ENCODE measurements at regions not wholly inside any gene's neighbourhood (a gene's known extent, or its start where the extent isn't known, plus 50 kb on each side); places are given as distances from the start of the nearest gene placed in this dataset.

- TF ChIP-seq, protein P1, sequence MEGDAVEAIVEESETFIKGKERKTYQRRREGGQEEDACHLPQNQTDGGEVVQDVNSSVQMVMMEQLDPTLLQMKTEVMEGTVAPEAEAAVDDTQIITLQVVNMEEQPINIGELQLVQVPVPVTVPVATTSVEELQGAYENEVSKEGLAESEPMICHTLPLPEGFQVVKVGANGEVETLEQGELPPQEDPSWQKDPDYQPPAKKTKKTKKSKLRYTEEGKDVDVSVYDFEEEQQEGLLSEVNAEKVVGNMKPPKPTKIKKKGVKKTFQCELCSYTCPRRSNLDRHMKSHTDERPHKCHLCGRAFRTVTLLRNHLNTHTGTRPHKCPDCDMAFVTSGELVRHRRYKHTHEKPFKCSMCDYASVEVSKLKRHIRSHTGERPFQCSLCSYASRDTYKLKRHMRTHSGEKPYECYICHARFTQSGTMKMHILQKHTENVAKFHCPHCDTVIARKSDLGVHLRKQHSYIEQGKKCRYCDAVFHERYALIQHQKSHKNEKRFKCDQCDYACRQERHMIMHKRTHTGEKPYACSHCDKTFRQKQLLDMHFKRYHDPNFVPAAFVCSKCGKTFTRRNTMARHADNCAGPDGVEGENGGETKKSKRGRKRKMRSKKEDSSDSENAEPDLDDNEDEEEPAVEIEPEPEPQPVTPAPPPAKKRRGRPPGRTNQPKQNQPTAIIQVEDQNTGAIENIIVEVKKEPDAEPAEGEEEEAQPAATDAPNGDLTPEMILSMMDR (IDR thresholded peaks at IDR 0.05; ENCODE audit: insufficient read depth, low read depth, low read length), result no peak
- no peak overlapping the region for H3K4me3 ChIP-seq (ENCODE audit: low read depth, low read length)
- DNase-seq (ENCODE audit: low read depth), result no peak
Measured at GRCh38 chr4:107562316-107562715, 157.7 kb downstream of the PAPSS1 start.

DNA sequence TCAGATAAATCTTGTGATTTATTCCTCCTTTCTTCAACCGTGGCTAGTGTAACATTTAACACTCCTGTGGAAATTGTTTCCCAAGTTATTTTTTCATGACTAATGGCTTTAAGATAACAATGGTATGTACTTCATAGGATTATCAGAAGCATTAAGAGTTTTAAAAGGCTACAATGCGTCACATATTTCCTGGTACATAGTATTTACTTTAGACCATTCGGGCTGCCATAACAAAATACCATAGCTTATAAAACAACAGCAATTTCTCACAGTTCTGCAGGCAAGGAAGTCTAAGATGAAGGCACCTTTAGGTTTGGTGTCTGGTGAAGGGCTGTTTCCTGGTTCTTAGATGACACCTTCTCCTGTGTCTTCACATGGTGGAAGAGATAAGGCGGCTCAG lies 158.6 kb downstream of the PAPSS1 start:
- peak; percentile 89 for DNase-seq (ENCODE audit: low read depth)
- no peak overlapping the region for H3K4me3 ChIP-seq (ENCODE audit: low read depth, low read length)
- TF ChIP-seq, protein P1 (IDR thresholded peaks at IDR 0.05; ENCODE audit: insufficient read depth, low read depth, low read length), result no peak

DNA sequence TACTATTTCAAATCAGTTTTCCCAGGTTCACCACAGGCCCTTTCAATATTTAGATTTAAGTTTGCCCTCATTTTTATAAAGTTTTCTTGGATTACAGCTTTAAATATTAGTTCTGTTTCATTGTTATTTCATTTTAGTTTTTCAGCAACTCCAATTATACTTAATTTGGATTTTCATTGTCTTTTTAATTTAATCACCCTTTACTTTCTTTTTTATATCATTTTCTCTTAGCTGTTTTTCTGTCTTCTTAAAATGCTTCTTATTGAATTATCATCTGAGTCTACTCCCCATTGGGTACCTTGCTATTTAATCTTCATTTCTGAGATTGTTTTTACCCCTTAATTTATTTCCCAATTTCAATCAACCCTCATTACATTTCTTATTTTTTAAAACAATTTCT lies 160.4 kb downstream of the PAPSS1 start:
- no peak overlapping the region for H3K4me3 ChIP-seq (ENCODE audit: low read depth, low read length)
- no peak for DNase-seq (ENCODE audit: low read depth)
- TF ChIP-seq, protein P1 (IDR thresholded peaks at IDR 0.05; ENCODE audit: insufficient read depth, low read depth, low read length), result no peak

- DNase-seq (ENCODE audit: low read depth), result no peak
- TF ChIP-seq, protein P1 (IDR thresholded peaks at IDR 0.05; ENCODE audit: insufficient read depth, low read depth, low read length), result no peak
- no peak overlapping the region for H3K4me3 ChIP-seq (ENCODE audit: low read depth, low read length)
Measured at GRCh38 chr4:107552306-107552705, 167.7 kb downstream of the PAPSS1 start.

GRCh38 chr4:107548211-107548905 lies 171.7 kb downstream of the PAPSS1 start:
- H3K4me3 ChIP-seq (ENCODE audit: low read depth, low read length), result no peak overlapping the region
- TF ChIP-seq, protein P1 (IDR thresholded peaks at IDR 0.05; ENCODE audit: insufficient read depth, low read depth, low read length), result no peak
- DNase-seq (ENCODE audit: low read depth), result peak; percentile 51

DNA sequence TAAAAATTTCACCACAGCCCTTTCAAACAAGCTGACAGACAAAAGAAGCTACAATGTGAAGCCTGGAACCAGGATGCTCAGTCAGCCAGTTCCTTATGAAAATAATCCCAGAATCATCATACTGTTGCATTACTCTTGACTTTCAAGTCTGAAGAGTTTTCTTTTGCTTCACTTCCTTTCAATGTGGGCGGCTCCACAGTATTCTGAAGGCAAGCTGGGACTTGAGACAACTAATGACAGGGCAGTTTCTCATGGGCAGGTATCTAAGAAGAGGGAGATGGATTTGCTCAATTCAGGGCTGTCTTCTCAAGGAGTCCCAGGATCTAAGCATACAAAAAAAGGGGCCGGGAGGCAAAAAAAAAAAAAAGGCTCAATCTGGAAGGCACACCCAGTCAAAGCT lies 173.4 kb downstream of the PAPSS1 start:
- TF ChIP-seq, protein P1 (IDR thresholded peaks at IDR 0.05; ENCODE audit: insufficient read depth, low read depth, low read length), result no peak
- DNase-seq (ENCODE audit: low read depth), result no peak
- H3K4me3 ChIP-seq (ENCODE audit: low read depth, low read length), result no peak overlapping the region

GRCh38 chr4:107541511-107541910 lies 178.5 kb downstream of the PAPSS1 start:
- no peak for DNase-seq (ENCODE audit: low read depth)
- TF ChIP-seq, protein P1 (IDR thresholded peaks at IDR 0.05; ENCODE audit: insufficient read depth, low read depth, low read length), result no peak
- no peak overlapping the region for H3K4me3 ChIP-seq (ENCODE audit: low read depth, low read length)
